Erythroblast (primary cell): ENCODE measurements at regions not wholly inside any gene's neighbourhood (a gene's known extent, or its start where the extent isn't known, plus 50 kb on each side); places are given as distances from the start of the nearest gene placed in this dataset.

ENCODE experiments used
- GATA1 ChIP-seq: IDR thresholded peaks from 2 replicates; pipeline ENCODE4 v1.6.1; 2011; ENCODE audit warnings: low read depth, mild to moderate bottlenecking, control low read depth, low read length, moderate library complexity
- POLR2A ChIP-seq: IDR thresholded peaks from 2 replicates; pipeline ENCODE4 v1.6.1; 2011; ENCODE audit warnings: mild to moderate bottlenecking, low read length

DNA sequence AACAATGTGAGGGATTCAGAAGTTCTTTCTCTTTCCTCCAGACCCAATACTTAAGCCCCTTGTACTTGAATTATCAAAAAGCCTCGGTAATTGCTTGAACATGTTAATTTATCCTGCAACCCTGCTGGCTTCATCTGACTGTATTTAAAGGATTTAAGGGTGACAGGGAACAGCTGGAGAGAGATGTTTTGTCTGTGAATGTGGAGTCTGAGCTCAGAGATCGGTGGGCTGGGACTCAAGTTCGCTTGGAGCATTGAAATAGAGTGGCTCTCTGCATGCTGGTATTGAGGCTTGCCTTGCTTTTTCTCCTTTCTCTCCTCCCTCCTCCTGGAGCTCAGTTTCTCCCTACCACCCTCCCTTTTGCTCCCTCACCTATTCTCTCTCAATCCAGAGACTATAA, 73.6 kb downstream of the BOD1L2 start:
- no peak for TF ChIP-seq POLR2A
- no peak for TF ChIP-seq GATA1
